Adrenal gland (tissue), 9 donors: ENCODE measurements at regions not wholly inside any gene's neighbourhood (a gene's known extent, or its start where the extent isn't known, plus 50 kb on each side); places are given as distances from the start of the nearest gene placed in this dataset.

ENCODE experiments used
- DNase-seq, 7 donors: peaks; one replicate each; pipeline ENCODE4 v3.0.0-alpha.2; 2019 to 2020
- H3K27ac ChIP-seq, 5 donors: fragments of 200-600 bp; sonication (generic) in 4 of 5; 1 replicate in 3 of 5; 2 replicates in 2 of 5; pipeline versions ENCODE4 v1.5.1 to v1.8.0; 2016 to 2020; ENCODE audit warnings: mild to moderate bottlenecking in 1 of 5
- H3K27me3 ChIP-seq: fragments of 200-600 bp; 2 replicates; pipeline ENCODE4 v1.8.0; 2021
- H3K36me3 ChIP-seq, 2 donors: fragments of 200-600 bp; replicated peaks in 1 of 2; 1 replicate in 1 of 2; 2 replicates in 1 of 2; pipeline versions ENCODE4 v1.5.1 to v1.8.0; 2018 to 2022
- H3K4me1 ChIP-seq, 2 donors: fragments of 200-600 bp; replicated peaks in 1 of 2; 1 replicate in 1 of 2; 2 replicates in 1 of 2; pipeline versions ENCODE4 v1.5.1 to v1.8.0; 2018 to 2021
- H3K4me3 ChIP-seq, 4 donors: fragments of 200-600 bp; sonication (generic) in 3 of 4; one replicate each; pipeline ENCODE4 v1.5.1; 2016 to 2018
- H3K9me3 ChIP-seq, 3 donors: fragments of 200-600 bp; sonication (generic) in 1 of 3; replicated peaks in 1 of 3; 1 replicate in 2 of 3; 2 replicates in 1 of 3; pipeline versions ENCODE4 v1.5.1 to v1.8.0; 2016 to 2021
- CTCF ChIP-seq, 6 experiments: fragments of 450-650 bp in 4 of 6; fragments of 200-600 bp in 2 of 6; sonication (generic) in 1 of 6; IDR thresholded peaks; 1 replicate in 5 of 6; 2 replicates in 1 of 6; pipeline versions ENCODE4 v1.5.1 to v1.8.0; 2016 to 2021; ENCODE audit warnings: antibody characterized with exemption in 6 of 6, mild to moderate bottlenecking in 2 of 6, moderate library complexity in 1 of 6
- POLR2A ChIP-seq, 2 donors: fragments of 450-650 bp; IDR thresholded peaks; one replicate each; pipeline ENCODE4 v1.6.1; 2017; ENCODE audit warnings: antibody characterized with exemption in 2 of 2, mild to moderate bottlenecking in 2 of 2, moderate library complexity in 1 of 2
- WGBS, 4 donors: extraction: QIAGEN DNeasy Blood & Tissue Kit in 2 of 4; methylation state at CpG; one replicate each; pipeline versions ENCODE4 v1.1.5 to v1.1.7; 2013 to 2017; 5-methylcytosine and 5-hydroxymethylcytosine counted together
- intact Hi-C, 2 donors: fragments of 100-400 bp; cut with DNase I; formaldehyde crosslinking; loops; one replicate each; pipeline versions ENCODE4 v1.14.1 to v1.15.0; 2022 to 2023
- donor health status: healthy with polysubstance abuse.
- donor health status: Bipolar disorder and iron deficiency.
- donor health status: DM: yes; HTN: yes; CAD: no.
- donor health status: DM: no; HTN: no; CAD: no.
- donor health status: DM: no; HTN: no; CAD: no.

- no peak for DNase-seq
- H3K27me3 ChIP-seq: no peaks in the 10 kb centered on the region
- 41 to 62% (median 52%) methylated on average over 3 of the region's 3 CpGs for WGBS, 4 donors
- no peak overlapping the region for H3K4me3 ChIP-seq
- TF ChIP-seq POLR2A (IDR thresholded peaks at IDR 0.05) (no peak), CTCF (IDR thresholded peaks at IDR 0.05) (no peak)
- no peaks in the 10 kb centered on the region for H3K4me1 ChIP-seq
- H3K27ac ChIP-seq: no peak overlapping the region
- intact Hi-C loops: no loop called here
- no peaks in the 10 kb centered on the region for H3K9me3 ChIP-seq
- no peaks in the 10 kb centered on the region for H3K36me3 ChIP-seq
Measured at GRCh38 chr18:47689371-47689770, 241.1 kb downstream of the SMAD2 start.

- no peaks in the 10 kb centered on the region for H3K4me1 ChIP-seq
- no peak for TF ChIP-seq POLR2A (IDR thresholded peaks at IDR 0.05)
- TF ChIP-seq CTCF (IDR thresholded peaks at IDR 0.05): no peak
- intact Hi-C loops: no loop called here
- H3K36me3 ChIP-seq: no peaks in the 10 kb centered on the region
- DNase-seq: no peak
- WGBS, 4 donors: 77 to 91% (median 88%) methylated on average over 2 of the region's 2 CpGs
- H3K4me3 ChIP-seq: no peak overlapping the region
- H3K27ac ChIP-seq: no peak overlapping the region
- H3K27me3 ChIP-seq: no peaks in the 10 kb centered on the region
- H3K9me3 ChIP-seq: no peaks in the 10 kb centered on the region
Measured at GRCh38 chr18:47686806-47687205, 243.7 kb downstream of the SMAD2 start.

- Histone ChIP-seq H3K4me3 (no peak overlapping the region), H3K36me3 (no peaks in the 10 kb centered on the region), H3K9me3 (no peaks in the 10 kb centered on the region), H3K27me3 (no peaks in the 10 kb centered on the region), H3K4me1 (no peaks in the 10 kb centered on the region), H3K27ac (no peak overlapping the region)
- TF ChIP-seq CTCF (IDR thresholded peaks at IDR 0.05): no peak
- TF ChIP-seq POLR2A (IDR thresholded peaks at IDR 0.05): no peak
- no peak for DNase-seq
- intact Hi-C loops: no loop called here
Measured at GRCh38 chr18:47683774-47684173, 246.7 kb downstream of the SMAD2 start.

GRCh38 chr18:47682876-47683275 is 247.6 kb downstream of the SMAD2 start:
- no peak for TF ChIP-seq CTCF (IDR thresholded peaks at IDR 0.05)
- TF ChIP-seq POLR2A (IDR thresholded peaks at IDR 0.05): no peak

More at GRCh38 chr18:47682876-47683275, 247.6 kb downstream of the SMAD2 start:
- Histone ChIP-seq H3K36me3 (no peaks in the 10 kb centered on the region), H3K4me1 (no peaks in the 10 kb centered on the region), H3K4me3 (no peak overlapping the region), H3K27ac (no peak overlapping the region), H3K9me3 (no peaks in the 10 kb centered on the region), H3K27me3 (no peaks in the 10 kb centered on the region)
- intact Hi-C loops: no loop called here
- DNase-seq: no peak
- WGBS, 4 donors: 67 to 78% (median 74%) methylated on average over 3 of the region's 3 CpGs
